HG03520 (cell line): ENCODE measurements at regions not wholly inside any gene's neighbourhood (a gene's known extent, or its start where the extent isn't known, plus 50 kb on each side); places are given as distances from the start of the nearest gene placed in this dataset.
"Not testable (repeated sequence)": the region's sequence is repeated elsewhere in the genome, so short reads cannot be mapped to it uniquely, and the experiment has no call there.

ENCODE experiments used
- ATAC-seq: cut with Tn5 transposase; IDR thresholded peaks from one replicate; pipeline ENCODE4 v1.9.1; 2021; ENCODE audit warnings: mild to moderate bottlenecking, moderate library complexity; ENCODE audit not compliant: unreplicated experiment

- no peak for ATAC-seq
Observed at GRCh38 chr4:165813606-165814005, 59.4 kb upstream of the TLL1 start.

DNA sequence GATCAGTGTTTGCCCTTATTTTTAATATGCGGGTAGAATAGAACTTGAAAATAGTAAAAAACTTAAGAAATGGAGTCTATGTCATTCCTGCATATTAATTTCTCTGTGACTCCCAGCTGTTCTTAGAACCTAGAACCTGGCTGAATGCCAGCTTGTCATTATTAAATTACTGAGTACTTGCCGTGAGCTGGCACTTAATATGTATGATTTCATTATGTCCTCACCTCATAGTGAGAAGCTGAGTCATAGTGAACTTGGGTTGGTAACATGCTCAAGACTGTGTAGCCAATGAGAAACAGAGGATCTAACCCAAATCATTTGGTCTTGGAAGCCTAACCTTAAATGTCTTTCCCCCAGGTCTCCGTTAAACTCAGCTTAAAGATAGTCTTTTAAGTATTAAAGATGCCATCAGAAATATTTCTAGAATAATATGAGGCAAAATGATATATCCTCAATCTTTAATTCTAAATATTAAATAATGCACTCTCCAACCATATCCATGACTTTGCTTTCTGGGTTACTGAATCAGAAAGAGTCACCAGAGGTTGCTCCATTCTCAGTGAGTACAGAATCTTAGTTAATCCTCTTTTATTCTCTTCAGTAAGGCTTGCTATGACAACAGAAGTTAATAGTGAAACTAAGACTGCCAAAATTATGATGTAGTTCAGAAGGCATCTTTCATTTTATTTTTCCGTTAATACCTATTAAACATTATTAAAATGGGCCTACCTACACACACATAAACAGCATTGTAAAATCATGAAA is 58.6 kb upstream of the TLL1 start:
- ATAC-seq, result no peak

DNA sequence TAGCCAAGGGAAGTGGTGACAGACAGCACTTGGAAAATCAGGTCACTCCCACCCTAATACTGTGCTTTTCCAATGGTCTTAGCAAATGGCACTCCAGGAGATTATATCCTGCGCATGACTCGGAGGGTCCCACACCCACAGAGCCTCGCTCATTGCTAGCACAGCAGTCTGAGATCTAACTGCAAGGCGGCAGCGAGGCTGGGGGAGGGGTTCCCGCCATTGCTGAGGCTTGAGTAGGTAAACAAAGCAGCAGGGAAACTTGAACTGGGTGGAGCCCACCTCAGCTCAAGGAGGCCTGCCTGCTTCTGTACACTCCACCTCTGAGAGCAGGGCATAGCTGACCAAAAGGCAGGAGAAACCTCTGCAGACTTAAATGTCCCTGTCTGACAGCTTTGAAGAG is 53.9 kb upstream of the TLL1 start:
- not testable (repeated sequence) for ATAC-seq
